ENCODE measurements at regions not wholly inside any gene's neighbourhood (a gene's known extent, or its start where the extent isn't known, plus 50 kb on each side); places are given as distances from the start of the nearest gene placed in this dataset.

- intact Hi-C loops (cut with micrococcal nuclease; ENCODE audit: unreplicated experiment) = no loop called here
- Mint-ChIP-seq H3K27ac (ENCODE audit: unreplicated experiment) (no peak overlapping the region), H3K9me3 (ENCODE audit: unreplicated experiment) (peaks cover 18% of the 10 kb centered on the region), H3K4me3 (ENCODE audit: unreplicated experiment) (no peak overlapping the region), H3K27me3 (ENCODE audit: insufficient read depth, unreplicated experiment) (no peaks in the 10 kb centered on the region), H3K4me1 (ENCODE audit: low read depth, unreplicated experiment) (peaks cover under 1% of the 10 kb centered on the region), H3K36me3 (ENCODE audit: insufficient read depth, unreplicated experiment) (no peaks in the 10 kb centered on the region)
- Histone ChIP-seq H3K4me3 (ENCODE audit: low read depth, low read length) (no peak overlapping the region), H3K4me1 (peaks cover 11% of the 10 kb centered on the region), H3K36me3 (ENCODE audit: control insufficient read depth, insufficient read depth, low read length) (no peaks in the 10 kb centered on the region), H3K27me3 (replicated peaks; ENCODE audit: control insufficient read depth, insufficient read depth, low read length) (no peaks in the 10 kb centered on the region), H3K9me3 (peaks cover 7% of the 10 kb centered on the region; the same call in 1 of the 2 replicates)
- ChIA-PET CTCF (no interaction called here), POLR2A (no interaction called here)
- no peak for DNase-seq
- TF ChIP-seq CTCF (IDR thresholded peaks at IDR 0.05; ENCODE audit: insufficient read depth in 1 of 2, low read depth in 1 of 2, low read length in 1 of 2, severe bottlenecking in 1 of 2, unreplicated experiment in 1 of 2) = no peak
- no TSS peak for BruUV-seq (replicated peaks)
Measured at GRCh38 chr14:103250874-103251273, 83.2 kb upstream of the EIF5 start.

- Histone ChIP-seq H3K4me1 (peaks cover 5% of the 10 kb centered on the region; the same call in 1 of the 2 replicates), H3K9me3 (peaks cover 7% of the 10 kb centered on the region; the same call in 1 of the 2 replicates), H3K36me3 (ENCODE audit: control insufficient read depth, insufficient read depth, low read length) (no peaks in the 10 kb centered on the region), H3K27me3 (replicated peaks; ENCODE audit: control insufficient read depth, insufficient read depth, low read length) (no peaks in the 10 kb centered on the region), H3K4me3 (ENCODE audit: low read depth, low read length) (no peak overlapping the region)
- no peak overlapping the region for H3K4me3 Mint-ChIP-seq (ENCODE audit: unreplicated experiment)
- TF ChIP-seq CTCF (IDR thresholded peaks at IDR 0.05; ENCODE audit: insufficient read depth in 1 of 2, low read depth in 1 of 2, low read length in 1 of 2, severe bottlenecking in 1 of 2, unreplicated experiment in 1 of 2) = no peak
- H3K9me3 Mint-ChIP-seq (ENCODE audit: unreplicated experiment) = peaks cover 18% of the 10 kb centered on the region
- DNase-seq = no peak
- no peaks in the 10 kb centered on the region for H3K4me1 Mint-ChIP-seq (ENCODE audit: low read depth, unreplicated experiment)
- no TSS peak for BruUV-seq (replicated peaks)
- POLR2A ChIA-PET = no interaction called here
- no peaks in the 10 kb centered on the region for H3K36me3 Mint-ChIP-seq (ENCODE audit: insufficient read depth, unreplicated experiment)
- intact Hi-C loops (cut with micrococcal nuclease; ENCODE audit: unreplicated experiment) = no loop called here
- H3K27me3 Mint-ChIP-seq (ENCODE audit: insufficient read depth, unreplicated experiment) = no peaks in the 10 kb centered on the region
- H3K27ac Mint-ChIP-seq (ENCODE audit: unreplicated experiment) = no peak overlapping the region
- CTCF ChIA-PET = no interaction called here
Measured at GRCh38 chr14:103255555-103255954, 78.5 kb upstream of the EIF5 start.

- peaks cover 18% of the 10 kb centered on the region for H3K9me3 Mint-ChIP-seq (ENCODE audit: unreplicated experiment)
- H3K27me3 Mint-ChIP-seq (ENCODE audit: insufficient read depth, unreplicated experiment) = no peaks in the 10 kb centered on the region
- no peak for DNase-seq
- intact Hi-C loops (cut with micrococcal nuclease; ENCODE audit: unreplicated experiment) = no loop called here
- Histone ChIP-seq H3K27me3 (replicated peaks; ENCODE audit: control insufficient read depth, insufficient read depth, low read length) (no peaks in the 10 kb centered on the region), H3K4me3 (ENCODE audit: low read depth, low read length) (no peak overlapping the region), H3K4me1 (no peaks in the 10 kb centered on the region), H3K9me3 (peaks cover 7% of the 10 kb centered on the region; the same call in 1 of the 2 replicates), H3K36me3 (ENCODE audit: control insufficient read depth, insufficient read depth, low read length) (no peaks in the 10 kb centered on the region)
- POLR2A ChIA-PET = no interaction called here
- CTCF ChIA-PET = no interaction called here
- no peak overlapping the region for H3K27ac Mint-ChIP-seq (ENCODE audit: unreplicated experiment)
- TF ChIP-seq CTCF (IDR thresholded peaks at IDR 0.05; ENCODE audit: insufficient read depth in 1 of 2, low read depth in 1 of 2, low read length in 1 of 2, severe bottlenecking in 1 of 2, unreplicated experiment in 1 of 2) = no peak
- peaks cover 6% of the 10 kb centered on the region for H3K4me1 Mint-ChIP-seq (ENCODE audit: low read depth, unreplicated experiment)
- no TSS peak for BruUV-seq (replicated peaks)
- H3K4me3 Mint-ChIP-seq (ENCODE audit: unreplicated experiment) = no peak overlapping the region
- H3K36me3 Mint-ChIP-seq (ENCODE audit: insufficient read depth, unreplicated experiment) = no peaks in the 10 kb centered on the region
Measured at GRCh38 chr14:103256406-103256805, 77.6 kb upstream of the EIF5 start.
